OCI-LY7 (cell line): ENCODE measurements at regions not wholly inside any gene's neighbourhood (a gene's known extent, or its start where the extent isn't known, plus 50 kb on each side); places are given as distances from the start of the nearest gene placed in this dataset.

Source experiments
- BruUV-seq: library from RNA; stranded (reverse); fragments of 400-500 nt; replicated peaks from 2 replicates; lab custom pipeline; 2021; lab: Mats Ljungman, UMichigan
- CTCF ChIA-PET: fragments of 300-600 bp; sonication (Branson Sonifier 250); formaldehyde crosslinking; loops from one replicate; lab custom pipeline; 2022; ENCODE audit warnings: antibody characterized with exemption; ENCODE audit not compliant: unreplicated experiment; lab: Charles Lee
- POLR2A ChIA-PET: fragments of 300-600 bp; sonication (Branson Sonifier 250); formaldehyde crosslinking; loops from one replicate; lab custom pipeline; 2022; ENCODE audit warnings: antibody characterized with exemption; lab: Charles Lee
- DNase-seq: peaks from one replicate; pipeline ENCODE4 v3.0.0-alpha.2; 2015; ENCODE audit warnings: low spot score
- H2AFZ ChIP-seq: fragments of 200-600 bp; sonication (generic), shearing (Covaris generic); 2 replicates; pipeline ENCODE4 v1.6.1; 2014; ENCODE audit warnings: mild to moderate bottlenecking, antibody characterized with exemption, low read length, moderate library complexity
- H3K27ac ChIP-seq: fragments of 200-600 bp; sonication (generic); 2 replicates; pipeline ENCODE4 v1.5.1; 2014; ENCODE audit warnings: mixed run types, low read depth, mild to moderate bottlenecking, moderate library complexity, low read length, inconsistent platforms; ENCODE audit not compliant: poor library complexity, severe bottlenecking
- H3K36me3 ChIP-seq: fragments of 200-600 bp; sonication (generic); 2 replicates; pipeline ENCODE4 v1.6.1; 2014; ENCODE audit warnings: mild to moderate bottlenecking, antibody characterized with exemption, low read length, moderate library complexity, mixed read lengths; ENCODE audit not compliant: insufficient read depth
- H3K4me1 ChIP-seq: fragments of 200-600 bp; sonication (generic); 2 replicates; pipeline ENCODE4 v1.5.1; 2014; ENCODE audit warnings: mild to moderate bottlenecking, low read length; ENCODE audit not compliant: insufficient read depth, poor library complexity, severe bottlenecking
- H3K4me2 ChIP-seq: fragments of 200-600 bp; sonication (generic); 2 replicates; pipeline ENCODE4 v1.6.1; 2014; ENCODE audit warnings: mild to moderate bottlenecking, low read length
- H3K4me3 ChIP-seq: fragments of 200-600 bp; sonication (generic); 2 replicates; pipeline ENCODE4 v1.5.1; 2014; ENCODE audit warnings: mild to moderate bottlenecking, low read depth, low read length; ENCODE audit not compliant: poor library complexity, severe bottlenecking
- H3K79me2 ChIP-seq: fragments of 200-600 bp; sonication (generic); 2 replicates; pipeline ENCODE4 v1.6.1; 2016; ENCODE audit warnings: low read depth, mild to moderate bottlenecking, low read length, moderate library complexity, mixed read lengths; ENCODE audit not compliant: insufficient read depth
- H3K9me2 ChIP-seq: fragments of 200-600 bp; sonication (generic); 2 replicates; pipeline ENCODE4 v1.6.1; 2016; ENCODE audit warnings: mild to moderate bottlenecking, low read length, mixed read lengths; ENCODE audit not compliant: insufficient read depth
- H3K9me3 ChIP-seq: fragments of 200-600 bp; sonication (generic); 2 replicates; pipeline ENCODE4 v1.6.1; 2014; ENCODE audit warnings: mild to moderate bottlenecking, mixed run types, low read length, mixed read lengths
- H4K20me1 ChIP-seq: fragments of 200-600 bp; sonication (generic); 2 replicates; pipeline ENCODE4 v1.6.1; 2014; ENCODE audit warnings: mild to moderate bottlenecking, antibody characterized with exemption, low read length, moderate library complexity, mixed read lengths; ENCODE audit not compliant: insufficient read depth
- CTCF ChIP-seq: fragments of 200-600 bp; sonication (generic); conservative IDR thresholded peaks from 2 replicates; pipeline ENCODE4 v1.5.1; 2014; ENCODE audit warnings: mild to moderate bottlenecking, antibody characterized with exemption, low read length, moderate library complexity, mixed read lengths
- EZH2phosphoT487 ChIP-seq: fragments of 200-600 bp; sonication (generic); IDR thresholded peaks from 2 replicates; pipeline ENCODE4 v1.6.1; 2018; ENCODE audit warnings: low read depth, borderline replicate concordance, mild to moderate bottlenecking, mixed run types, antibody characterized with exemption, low read length, moderate library complexity, mixed read lengths
- intact Hi-C: fragments of 100-400 bp; cut with micrococcal nuclease; formaldehyde crosslinking; loops from one replicate; pipeline ENCODE4 v1.10.0; 2022; ENCODE audit not compliant: unreplicated experiment

- H3K4me2 ChIP-seq, result no peak overlapping the region
- BruUV-seq, result no TSS peak
- POLR2A ChIA-PET, result no interaction called here
These were observed 53.5 kb upstream of the ASAP2 start for GRCh38 chr2:9152975-9153642.

DNA sequence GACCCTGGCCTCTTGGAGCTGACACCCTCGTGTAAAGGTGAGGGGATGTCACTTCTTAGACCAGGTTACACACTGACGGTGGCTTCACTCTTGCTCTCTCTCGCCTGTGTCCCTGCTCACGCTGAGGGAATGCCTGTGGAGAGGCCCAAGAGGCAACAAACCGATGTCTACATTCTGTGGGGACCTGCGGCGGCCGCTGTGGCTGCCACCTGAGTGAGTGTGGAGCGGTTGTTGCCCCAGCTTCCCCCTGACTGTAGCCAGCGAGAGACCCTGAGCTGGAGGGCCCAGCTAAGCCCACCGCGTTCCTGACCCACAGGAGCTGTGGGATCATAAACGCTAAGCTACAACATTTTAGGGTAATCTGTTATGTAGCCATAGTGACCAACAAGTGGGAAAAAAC lies 55.7 kb upstream of the ASAP2 start:
- Histone ChIP-seq H2AFZ (no peak overlapping the region), H3K4me3 (no peak overlapping the region), H3K4me2 (no peak overlapping the region), H3K9me2 (no peaks in the 10 kb centered on the region), H3K9me3 (no peaks in the 10 kb centered on the region), H4K20me1 (no peaks in the 10 kb centered on the region), H3K4me1 (no peaks in the 10 kb centered on the region), H3K36me3 (no peaks in the 10 kb centered on the region), H3K27ac (no peak overlapping the region), H3K79me2 (no peaks in the 10 kb centered on the region)
- no TSS peak for BruUV-seq
- TF ChIP-seq EZH2phosphoT487 (no peak), CTCF (no peak)
- intact Hi-C loops, result no loop called here
- DNase-seq, result no peak
- CTCF ChIA-PET, result interaction anchor here (0.6 kb wide), 1 partner anchor 243 kb away, joined by 3 read pairs; no protein-coding TSS in a partner anchor
- POLR2A ChIA-PET, result interaction anchor here (0.6 kb wide), 2 partner anchors 21 to 1578 kb away, joined by 3 to 4 read pairs; no protein-coding TSS in a partner anchor

More at GRCh38 chr2:9152975-9153642, 53.5 kb upstream of the ASAP2 start:
- no peaks in the 10 kb centered on the region for H3K36me3 ChIP-seq
- DNase-seq, result no peak
- H3K9me3 ChIP-seq, result no peaks in the 10 kb centered on the region
- H3K79me2 ChIP-seq, result no peaks in the 10 kb centered on the region
- no peaks in the 10 kb centered on the region for H3K4me1 ChIP-seq
- TF ChIP-seq EZH2phosphoT487 (no peak), CTCF (no peak)
- H2AFZ ChIP-seq, result no peak overlapping the region
- no peak overlapping the region for H3K4me3 ChIP-seq
- intact Hi-C loops, result no loop called here
- no peaks in the 10 kb centered on the region for H3K9me2 ChIP-seq
- no peak overlapping the region for H3K27ac ChIP-seq
- CTCF ChIA-PET, result no interaction called here
- no peaks in the 10 kb centered on the region for H4K20me1 ChIP-seq

GRCh38 chr2:9150568-9150900 lies 56.1 kb upstream of the ASAP2 start:
- BruUV-seq, result no TSS peak
- CTCF ChIA-PET, result no interaction called here

More at GRCh38 chr2:9150568-9150900, 56.1 kb upstream of the ASAP2 start:
- intact Hi-C loops, result no loop called here
- no peak for TF ChIP-seq EZH2phosphoT487
- TF ChIP-seq CTCF, result no peak
- Histone ChIP-seq H3K79me2 (no peaks in the 10 kb centered on the region), H3K9me3 (no peaks in the 10 kb centered on the region), H3K4me2 (no peak overlapping the region), H3K9me2 (no peaks in the 10 kb centered on the region), H3K4me3 (no peak overlapping the region), H3K27ac (no peak overlapping the region), H2AFZ (no peak overlapping the region), H3K36me3 (no peaks in the 10 kb centered on the region), H3K4me1 (no peaks in the 10 kb centered on the region), H4K20me1 (no peaks in the 10 kb centered on the region)
- POLR2A ChIA-PET, result interaction anchor here (0.6 kb wide), 1 partner anchor 21 kb away, joined by 4 read pairs; no protein-coding TSS in a partner anchor
- no peak for DNase-seq
